ENCODE measurements at regions not wholly inside any gene's neighbourhood (a gene's known extent, or its start where the extent isn't known, plus 50 kb on each side); places are given as distances from the start of the nearest gene placed in this dataset.
"Not testable (repeated sequence)": the region's sequence is repeated elsewhere in the genome, so short reads cannot be mapped to it uniquely, and the experiment has no call there.

DNA sequence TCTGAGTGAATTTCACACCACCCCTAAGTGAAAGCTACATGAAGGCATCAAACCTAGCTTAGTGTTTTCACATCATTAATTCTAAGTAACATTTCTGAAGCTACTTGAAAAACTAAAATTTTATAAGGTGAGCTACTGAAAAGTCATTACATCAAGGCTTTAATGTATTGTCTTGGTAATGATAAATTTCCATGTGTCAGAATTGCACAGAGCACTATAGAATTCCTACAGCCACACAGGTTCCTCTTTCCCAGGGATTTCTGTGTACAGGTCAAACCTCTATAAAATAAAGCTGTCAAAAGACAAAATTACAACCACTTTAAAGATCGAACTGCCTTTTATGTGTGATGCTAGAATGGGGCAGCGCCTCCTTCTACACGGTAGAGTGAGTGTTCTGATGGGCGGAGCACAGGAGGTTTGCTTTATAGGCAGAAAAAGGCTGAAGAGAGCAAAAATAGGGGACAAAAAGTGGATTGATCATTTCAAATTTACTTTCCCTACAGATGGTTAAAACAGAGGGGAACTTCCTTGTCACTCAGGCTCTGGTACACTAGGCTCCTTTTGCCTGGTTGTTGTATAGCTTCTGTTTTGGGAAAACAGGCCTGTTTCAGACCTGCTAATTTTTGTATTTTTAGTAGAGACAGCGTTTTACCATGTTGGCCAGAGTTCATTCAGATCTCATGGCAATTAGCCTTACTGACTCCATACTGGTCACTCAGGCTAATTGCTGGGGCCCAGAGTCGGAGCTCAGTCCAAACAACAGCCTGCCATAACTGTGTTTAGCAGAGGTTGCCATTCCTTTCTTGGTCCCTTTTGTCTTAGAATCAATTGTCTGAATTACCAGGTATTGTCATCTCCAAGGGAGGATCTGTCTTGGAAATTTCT is 102.5 kb upstream of the BASP1 start:
- DNase-seq (ENCODE audit: low read depth) = no peak
- H3K4me3 ChIP-seq (replicated peaks; ENCODE audit: low read depth, low read length) = no peak overlapping the region
- TF ChIP-seq, protein P1, sequence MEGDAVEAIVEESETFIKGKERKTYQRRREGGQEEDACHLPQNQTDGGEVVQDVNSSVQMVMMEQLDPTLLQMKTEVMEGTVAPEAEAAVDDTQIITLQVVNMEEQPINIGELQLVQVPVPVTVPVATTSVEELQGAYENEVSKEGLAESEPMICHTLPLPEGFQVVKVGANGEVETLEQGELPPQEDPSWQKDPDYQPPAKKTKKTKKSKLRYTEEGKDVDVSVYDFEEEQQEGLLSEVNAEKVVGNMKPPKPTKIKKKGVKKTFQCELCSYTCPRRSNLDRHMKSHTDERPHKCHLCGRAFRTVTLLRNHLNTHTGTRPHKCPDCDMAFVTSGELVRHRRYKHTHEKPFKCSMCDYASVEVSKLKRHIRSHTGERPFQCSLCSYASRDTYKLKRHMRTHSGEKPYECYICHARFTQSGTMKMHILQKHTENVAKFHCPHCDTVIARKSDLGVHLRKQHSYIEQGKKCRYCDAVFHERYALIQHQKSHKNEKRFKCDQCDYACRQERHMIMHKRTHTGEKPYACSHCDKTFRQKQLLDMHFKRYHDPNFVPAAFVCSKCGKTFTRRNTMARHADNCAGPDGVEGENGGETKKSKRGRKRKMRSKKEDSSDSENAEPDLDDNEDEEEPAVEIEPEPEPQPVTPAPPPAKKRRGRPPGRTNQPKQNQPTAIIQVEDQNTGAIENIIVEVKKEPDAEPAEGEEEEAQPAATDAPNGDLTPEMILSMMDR (IDR thresholded peaks at IDR 0.05; ENCODE audit: low read length, missing control alignments) = no peak

DNA sequence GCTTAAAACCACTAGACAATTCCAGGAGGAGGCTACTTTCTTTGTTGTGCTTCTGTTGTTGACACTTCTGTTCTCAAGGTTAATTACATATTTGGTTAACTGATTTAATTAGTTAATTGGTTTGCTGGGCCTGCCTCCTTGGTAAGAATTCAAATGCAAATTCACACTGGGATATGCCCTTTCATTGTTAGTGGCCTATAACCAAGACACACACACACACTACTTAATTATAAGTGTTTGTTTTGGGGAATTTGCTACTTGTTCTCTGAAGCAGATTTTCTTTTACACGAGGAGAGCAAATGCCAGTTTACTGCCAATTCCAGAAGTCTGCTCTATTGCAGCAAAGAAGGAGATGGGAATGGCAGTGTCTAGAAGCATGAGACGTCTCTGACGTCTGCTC is 101.6 kb upstream of the BASP1 start:
- H3K4me3 ChIP-seq (replicated peaks; ENCODE audit: low read depth, low read length) = no peak overlapping the region
- no peak for DNase-seq (ENCODE audit: low read depth)
- TF ChIP-seq, protein P1 (IDR thresholded peaks at IDR 0.05; ENCODE audit: low read length, missing control alignments) = no peak

DNA sequence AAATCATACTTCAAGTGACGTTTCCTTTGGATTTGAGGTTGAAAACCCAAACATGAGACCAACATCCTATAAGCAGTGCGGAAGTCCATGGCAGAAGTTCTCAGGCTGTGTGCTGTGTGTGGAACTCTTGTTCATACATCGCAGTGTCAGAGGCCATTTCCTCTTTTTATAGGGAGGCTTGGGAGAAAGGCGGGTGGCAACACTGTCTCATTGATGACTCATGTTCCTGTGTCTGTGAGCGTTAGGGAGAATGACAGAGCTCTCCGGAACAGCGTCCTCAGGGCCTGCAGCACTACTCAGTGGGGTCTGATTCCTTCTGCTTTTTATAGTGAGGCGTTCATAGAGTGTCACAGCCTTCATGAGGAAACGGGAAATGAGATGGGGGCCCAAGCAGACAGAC is 98.8 kb upstream of the BASP1 start:
- TF ChIP-seq, protein P1 (IDR thresholded peaks at IDR 0.05; ENCODE audit: low read length, missing control alignments) = no peak
- H3K4me3 ChIP-seq (replicated peaks; ENCODE audit: low read depth, low read length) = no peak overlapping the region
- peak; percentile 97 for DNase-seq (ENCODE audit: low read depth)

DNA sequence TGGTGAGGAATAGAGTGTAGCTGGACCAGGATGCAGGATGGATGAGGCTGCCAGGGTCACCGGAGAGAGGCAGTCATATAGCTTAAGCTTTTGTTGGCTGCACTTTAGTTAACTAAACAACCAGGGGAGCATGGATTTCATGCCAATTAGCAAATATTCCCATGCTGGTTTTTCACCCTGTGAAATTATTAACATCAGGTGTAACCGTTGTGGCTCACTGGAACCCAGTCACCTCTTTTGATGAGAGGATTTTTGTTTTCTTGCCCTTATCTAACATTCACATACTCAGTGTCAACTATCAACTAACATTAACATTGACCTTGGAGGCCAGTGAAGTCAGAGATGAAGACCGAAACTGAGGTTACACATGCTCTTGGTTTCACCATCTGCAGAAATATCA is 97.2 kb upstream of the BASP1 start:
- TF ChIP-seq, protein P1 (IDR thresholded peaks at IDR 0.05; ENCODE audit: low read length, missing control alignments) = no peak
- H3K4me3 ChIP-seq (replicated peaks; ENCODE audit: low read depth, low read length) = no peak overlapping the region
- no peak for DNase-seq (ENCODE audit: low read depth)

DNA sequence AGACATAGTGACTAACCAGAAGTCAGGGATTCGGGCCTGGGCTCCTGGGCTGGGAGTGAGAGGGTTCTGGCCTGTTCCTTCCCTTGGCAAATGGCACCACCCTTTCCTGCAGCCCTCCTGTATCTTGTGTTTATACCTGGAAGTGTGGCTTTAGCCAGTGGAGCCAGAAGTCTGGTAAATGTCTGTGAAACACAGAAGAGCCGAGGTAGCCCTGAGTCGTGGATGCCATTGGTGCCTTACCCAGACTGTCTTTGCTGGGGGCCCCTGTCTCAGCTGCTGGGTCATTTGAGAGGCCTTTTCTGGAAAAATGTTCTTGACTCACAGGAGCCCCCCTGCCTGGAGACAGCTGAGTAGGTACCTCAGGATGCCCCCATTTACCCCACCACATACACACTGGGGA is 95.7 kb upstream of the BASP1 start:
- TF ChIP-seq, protein P1 (IDR thresholded peaks at IDR 0.05; ENCODE audit: low read length, missing control alignments) = no peak

DNA sequence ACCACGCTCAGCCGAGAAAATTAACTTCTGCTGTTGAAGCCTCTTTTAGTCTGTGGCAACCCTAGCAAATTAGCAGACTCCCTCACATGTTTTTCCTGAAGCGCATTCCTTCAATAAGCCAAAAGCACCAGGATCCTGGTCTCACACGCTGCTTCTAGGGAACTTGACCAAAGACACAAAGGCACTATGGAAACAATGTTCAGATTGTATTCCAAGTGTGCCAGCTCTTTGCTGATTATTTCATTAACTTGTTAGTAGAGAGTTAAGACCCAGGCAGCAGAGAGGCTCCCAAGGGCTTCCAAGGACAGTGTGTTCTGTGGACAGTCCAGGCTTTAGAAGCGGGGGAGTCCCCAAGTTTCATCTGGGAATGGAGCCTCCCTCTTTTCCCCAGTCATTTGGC is 94.4 kb upstream of the BASP1 start:
- peak; percentile 25 for DNase-seq (ENCODE audit: low read depth)
- no peak overlapping the region for H3K4me3 ChIP-seq (replicated peaks; ENCODE audit: low read depth, low read length)
- TF ChIP-seq, protein P1 (IDR thresholded peaks at IDR 0.05; ENCODE audit: low read length, missing control alignments) = no peak

More for the DNA sequence above, 95.7 kb upstream of the BASP1 start:
- H3K4me3 ChIP-seq (replicated peaks; ENCODE audit: low read depth, low read length) = no peak overlapping the region
- no peak for DNase-seq (ENCODE audit: low read depth)

DNA sequence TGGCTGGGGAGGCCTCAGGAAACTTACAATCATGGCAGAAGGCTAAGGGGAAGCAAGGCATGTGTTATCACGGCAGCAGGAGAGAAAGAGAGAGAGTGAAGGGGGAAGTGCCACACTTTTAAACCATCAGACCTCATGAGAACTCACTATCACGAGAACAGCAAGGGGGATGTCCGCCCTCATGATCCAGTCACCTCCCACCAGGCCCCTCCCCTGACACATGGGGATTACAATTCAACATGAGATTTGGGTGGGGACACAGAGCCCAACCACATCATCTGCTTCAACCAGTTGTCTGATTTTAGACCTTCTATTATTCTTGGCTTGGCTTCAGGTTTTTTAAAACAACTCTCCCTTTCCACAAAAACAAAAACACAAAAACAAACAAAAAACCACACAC is 93.7 kb upstream of the BASP1 start:
- not testable (repeated sequence) for DNase-seq (ENCODE audit: low read depth)

More for the DNA sequence above, 93.7 kb upstream of the BASP1 start:
- H3K4me3 ChIP-seq (replicated peaks; ENCODE audit: low read depth, low read length) = not testable (repeated sequence)

Data from fibroblast of pulmonary artery (primary cell).